ENCODE measurements at regions not wholly inside any gene's neighbourhood (a gene's known extent, or its start where the extent isn't known, plus 50 kb on each side); places are given as distances from the start of the nearest gene placed in this dataset.

GRCh38 chr13:103299079-103299478 is 232.9 kb upstream of the SLC10A2 start:
- Histone ChIP-seq H2BK5ac (ENCODE audit: low read depth, low read length) (no peak overlapping the region), H2BK20ac (ENCODE audit: low read length) (no peak overlapping the region), H3K79me2 (ENCODE audit: control insufficient read depth in 1 of 2, insufficient read depth in 2 of 2, low read length in 2 of 2) (no peaks in the 10 kb centered on the region), H2AFZ (ENCODE audit: low read length) (no peak overlapping the region), H2AK5ac (ENCODE audit: low read depth, low read length) (no peak overlapping the region), H4K8ac (ENCODE audit: extremely low read depth, insufficient read depth, low read length) (no peak overlapping the region), H3K18ac (ENCODE audit: extremely low read depth, low read length) (no peak overlapping the region), H2BK120ac (replicated peaks; ENCODE audit: low read depth, low read length) (no peak overlapping the region), H3K4ac (replicated peaks; ENCODE audit: insufficient read length, low read depth, low read length) (no peak overlapping the region), H2BK15ac (ENCODE audit: low read length) (no peak overlapping the region), H3K56ac (replicated peaks; ENCODE audit: insufficient read length, low read depth, low read length) (no peak overlapping the region), H4K20me1 (replicated peaks in 1 of 2; ENCODE audit: control insufficient read depth in 1 of 2, insufficient read depth in 2 of 2, low read length in 2 of 2) (no peaks in the 10 kb centered on the region), H3K23me2 (ENCODE audit: low read depth, low read length) (no peaks in the 10 kb centered on the region), H4K5ac (ENCODE audit: insufficient read length, low read depth, low read length) (no peak overlapping the region), H4K91ac (replicated peaks; ENCODE audit: insufficient read length, low read length) (no peak overlapping the region), H3K4me2 (ENCODE audit: insufficient read depth in 1 of 2, low read depth in 2 of 2, low read length in 2 of 2) (no peak overlapping the region), H3K36me3 (ENCODE audit: control insufficient read depth in 2 of 4, insufficient read depth in 4 of 4, low read length in 3 of 4) (no peaks in the 10 kb centered on the region), H3K9ac (replicated peaks in 1 of 4; ENCODE audit: extremely low read depth in 1 of 4, low read depth in 3 of 4, low read length in 3 of 4) (no peak overlapping the region), H3K27ac (ENCODE audit: low read depth, low read length) (no peak overlapping the region), H3K79me1 (ENCODE audit: low read depth, low read length) (no peaks in the 10 kb centered on the region), H3K4me3 (ENCODE audit: extremely low read depth in 1 of 4, insufficient read depth in 2 of 4, low read depth in 3 of 4, low read length in 4 of 4) (no peak overlapping the region), H3K4me1 (replicated peaks in 1 of 4; ENCODE audit: control insufficient read depth in 3 of 4, insufficient read depth in 4 of 4, low read length in 3 of 4) (no peaks in the 10 kb centered on the region), H3K23ac (ENCODE audit: insufficient read length) (no peak overlapping the region), H3K9me3 (ENCODE audit: insufficient read depth in 2 of 2, low read depth in 1 of 2, low read length in 1 of 2) (peaks cover 0 to 3% of the 10 kb centered on the region in 2 experiments; a peak in 2 of 4 replicates), H3K27me3 (replicated peaks in 1 of 4; ENCODE audit: control insufficient read depth in 3 of 4, extremely low read depth in 1 of 4, insufficient read depth in 3 of 4, low read length in 3 of 4) (no peaks in the 10 kb centered on the region), H2BK12ac (ENCODE audit: low read depth, low read length) (no peak overlapping the region), H3K14ac (ENCODE audit: insufficient read length) (no peak overlapping the region)
- FAIRE-seq (peak; percentile 45), DNase-seq (ENCODE audit: low read depth in 1 of 2, low spot score in 2 of 2) (peak; percentile 23 to 76)
- POLR2A ChIA-PET (ENCODE audit: partially characterized antibody) = no interaction called here
- CTCF ChIA-PET (ENCODE audit: partially characterized antibody) = interaction anchor here (0.5 to 1.2 kb wide), 8 partner anchors 10 to 383 kb away, joined by 3 to 5 read pairs (median 4); no protein-coding TSS in a partner anchor
- 76% methylated on average over 3 of the region's 3 CpGs; no CpG with 5 or more reads in 1 of the 2 experiments for WGBS, 2 experiments (ENCODE audit: extremely low coverage in 1 of 2, insufficient coverage in 1 of 2, insufficient read length in 1 of 2, insufficient replicate concordance in 2 of 2, low coverage in 1 of 2, low lambda C conversion rate in 2 of 2, missing lambda C conversion rate in 1 of 2)
- TF ChIP-seq GABPA (IDR thresholded peaks at IDR 0.05; ENCODE audit: borderline replicate concordance, insufficient read depth, low read length) = no peak
- peak; percentile 76 to 77 for TF ChIP-seq RAD21 (IDR thresholded peaks at IDR 0.05 in 1 of 2, conservative IDR thresholded peaks at IDR 0.05 in 1 of 2; ENCODE audit: low read depth in 2 of 2, low read length in 2 of 2)
- TF ChIP-seq YY1 (IDR thresholded peaks at IDR 0.05; ENCODE audit: low read depth, low read length) = 0 out of 2 replicates have a peak, but pooled peaks have one; percentile 43
- peak; percentile 54 to 68 (median 64) for TF ChIP-seq CTCF (IDR thresholded peaks at IDR 0.05; ENCODE audit: control extremely low read depth in 1 of 3, insufficient read depth in 1 of 3, low read depth in 1 of 3, low read length in 3 of 3)
- TF ChIP-seq POLR2A (IDR thresholded peaks at IDR 0.05; ENCODE audit: control extremely low read depth in 1 of 2, low read depth in 2 of 2, low read length in 2 of 2) = no peak
- no peak for TF ChIP-seq TAF7 (optimal IDR thresholded peaks at IDR 0.05; ENCODE audit: borderline replicate concordance, low read depth, low read length)
- no peak for TF ChIP-seq EGR1 (IDR thresholded peaks at IDR 0.05; ENCODE audit: borderline replicate concordance, low read depth, low read length)
- TF ChIP-seq FOSL1 (IDR thresholded peaks at IDR 0.05; ENCODE audit: insufficient read depth, low read depth, low read length) = no peak
- TF ChIP-seq CBX8 (IDR thresholded peaks at IDR 0.05; ENCODE audit: borderline replicate concordance, low read depth, low read length) = no peak
- TF ChIP-seq GTF2F1 (IDR thresholded peaks at IDR 0.05; ENCODE audit: borderline replicate concordance, low read depth, low read length) = no peak
- TF ChIP-seq NANOG (IDR thresholded peaks at IDR 0.05; ENCODE audit: insufficient read depth, low read depth, low read length, poor library complexity, severe bottlenecking) = no peak
- TF ChIP-seq POU5F1 (IDR thresholded peaks at IDR 0.05; ENCODE audit: low read depth, low read length) = no peak
